DOHH2 (cell line): ENCODE measurements at regions not wholly inside any gene's neighbourhood (a gene's known extent, or its start where the extent isn't known, plus 50 kb on each side); places are given as distances from the start of the nearest gene placed in this dataset.

Source experiments
- H3F3A ChIP-seq: fragments of 200-600 bp; sonication (generic), shearing (Covaris generic); 2 replicates; pipeline ENCODE4 v1.6.0; 2016; ENCODE audit warnings: antibody characterized with exemption, mild to moderate bottlenecking; ENCODE audit not compliant: control insufficient read depth, insufficient read depth
- H3K27ac ChIP-seq: fragments of 200-600 bp; sonication (generic); 2 replicates; pipeline ENCODE4 v1.5.1; 2014; ENCODE audit warnings: low read depth, mild to moderate bottlenecking, low read length, moderate library complexity
- H3K27me3 ChIP-seq: fragments of 200-600 bp; sonication (generic); 2 replicates; pipeline ENCODE4 v1.6.1; 2014; ENCODE audit warnings: mild to moderate bottlenecking, low read length, mixed read lengths; ENCODE audit not compliant: control insufficient read depth
- H3K36me3 ChIP-seq: fragments of 200-600 bp; sonication (generic); 2 replicates; pipeline ENCODE4 v1.6.1; 2014; ENCODE audit warnings: mild to moderate bottlenecking, low read length, moderate library complexity, mixed read lengths; ENCODE audit not compliant: control insufficient read depth
- H3K4me1 ChIP-seq: fragments of 200-600 bp; sonication (generic); 2 replicates; pipeline ENCODE4 v1.6.1; 2014; ENCODE audit warnings: mild to moderate bottlenecking, low read length, mixed read lengths; ENCODE audit not compliant: control insufficient read depth
- H3K4me2 ChIP-seq: fragments of 200-600 bp; sonication (generic); 2 replicates; pipeline ENCODE4 v1.6.0; 2014; ENCODE audit warnings: mild to moderate bottlenecking, low read length, moderate library complexity
- H3K4me3 ChIP-seq: fragments of 200-600 bp; sonication (generic); 2 replicates; pipeline ENCODE4 v1.5.1; 2014; ENCODE audit warnings: mild to moderate bottlenecking, low read length, mixed read lengths
- H3K79me2 ChIP-seq: fragments of 200-600 bp; sonication (generic); 2 replicates; pipeline ENCODE4 v1.6.1; 2014; ENCODE audit warnings: mild to moderate bottlenecking, low read length, mixed read lengths; ENCODE audit not compliant: control insufficient read depth
- H3K9me2 ChIP-seq: fragments of 200-600 bp; sonication (generic); replicated peaks from 2 replicates; pipeline ENCODE4 v1.6.1; 2014; ENCODE audit warnings: mild to moderate bottlenecking, low read length, mixed read lengths; ENCODE audit not compliant: control insufficient read depth
- H3K9me3 ChIP-seq: fragments of 200-600 bp; sonication (generic); 2 replicates; pipeline ENCODE4 v1.6.1; 2014; ENCODE audit warnings: antibody characterized with exemption, low read length, mixed read lengths; ENCODE audit not compliant: control insufficient read depth, insufficient read depth
- H4K20me1 ChIP-seq: fragments of 200-600 bp; sonication (generic); 2 replicates; pipeline ENCODE4 v1.6.0; 2014; ENCODE audit warnings: low read depth, mild to moderate bottlenecking, antibody characterized with exemption, low read length, moderate library complexity; ENCODE audit not compliant: control insufficient read depth, insufficient read depth
- CTCF ChIP-seq: fragments of 200-600 bp; sonication (generic); IDR thresholded peaks from one replicate; pipeline ENCODE4 v1.5.1; 2014; ENCODE audit warnings: antibody characterized with exemption, mild to moderate bottlenecking, low read depth, low read length; ENCODE audit not compliant: poor library complexity, severe bottlenecking
- EZH2phosphoT487 ChIP-seq: fragments of 200-600 bp; sonication (generic); IDR thresholded peaks from 2 replicates; pipeline ENCODE4 v1.6.1; 2017; ENCODE audit warnings: borderline replicate concordance, mild to moderate bottlenecking, antibody characterized with exemption, low read length, moderate library complexity, mixed read lengths

- Histone ChIP-seq H3K36me3 (no peaks in the 10 kb centered on the region), H3K79me2 (no peaks in the 10 kb centered on the region), H3K4me2 (no peak overlapping the region), H3K4me1 (no peaks in the 10 kb centered on the region), H3K27ac (no peak overlapping the region), H3K9me2 (no peaks in the 10 kb centered on the region), H3F3A (no peaks in the 10 kb centered on the region), H3K9me3 (no peaks in the 10 kb centered on the region), H3K27me3 (no peaks in the 10 kb centered on the region), H3K4me3 (no peak overlapping the region), H4K20me1 (no peaks in the 10 kb centered on the region)
- TF ChIP-seq CTCF (no peak), EZH2phosphoT487 (no peak)
Measured at GRCh38 chrX:116862340-116862739, 399.6 kb upstream of the CT83 start.

GRCh38 chrX:116841290-116841689 is 378.5 kb upstream of the CT83 start:
- Histone ChIP-seq H3K9me2 (no peaks in the 10 kb centered on the region), H3K36me3 (no peaks in the 10 kb centered on the region), H4K20me1 (no peaks in the 10 kb centered on the region), H3K27me3 (no peaks in the 10 kb centered on the region), H3K4me1 (no peaks in the 10 kb centered on the region), H3K27ac (no peak overlapping the region), H3K79me2 (no peaks in the 10 kb centered on the region), H3K4me3 (no peak overlapping the region), H3F3A (no peaks in the 10 kb centered on the region), H3K9me3 (no peaks in the 10 kb centered on the region), H3K4me2 (no peak overlapping the region)
- TF ChIP-seq EZH2phosphoT487 (no peak), CTCF (no peak)

GRCh38 chrX:116827063-116827462 is 364.3 kb upstream of the CT83 start:
- Histone ChIP-seq H3K9me2 (no peaks in the 10 kb centered on the region), H3K4me1 (no peaks in the 10 kb centered on the region), H3K27me3 (no peaks in the 10 kb centered on the region), H4K20me1 (no peaks in the 10 kb centered on the region), H3K4me2 (no peak overlapping the region), H3K9me3 (no peaks in the 10 kb centered on the region), H3K36me3 (no peaks in the 10 kb centered on the region), H3F3A (no peaks in the 10 kb centered on the region), H3K27ac (no peak overlapping the region), H3K4me3 (no peak overlapping the region), H3K79me2 (no peaks in the 10 kb centered on the region)
- TF ChIP-seq EZH2phosphoT487 (no peak), CTCF (no peak)

- Histone ChIP-seq H3K79me2 (no peaks in the 10 kb centered on the region), H3K27ac (no peak overlapping the region), H3K9me3 (no peaks in the 10 kb centered on the region), H4K20me1 (no peaks in the 10 kb centered on the region), H3K4me3 (no peak overlapping the region), H3K4me1 (no peaks in the 10 kb centered on the region), H3K27me3 (no peaks in the 10 kb centered on the region), H3K4me2 (no peak overlapping the region), H3K36me3 (no peaks in the 10 kb centered on the region), H3K9me2 (no peaks in the 10 kb centered on the region), H3F3A (no peaks in the 10 kb centered on the region)
- TF ChIP-seq EZH2phosphoT487 (no peak), CTCF (no peak)
Measured at GRCh38 chrX:116824785-116825184, 362.0 kb upstream of the CT83 start.
